NCI-H446 treated with DMSO at 0.1 percent for 48 hours (cell line): ENCODE measurements at regions not wholly inside any gene's neighbourhood (a gene's known extent, or its start where the extent isn't known, plus 50 kb on each side); places are given as distances from the start of the nearest gene placed in this dataset.
"Not testable (repeated sequence)": the region's sequence is repeated elsewhere in the genome, so short reads cannot be mapped to it uniquely, and the experiment has no call there.

Experiments
- DNase-seq: peaks from one replicate; lab custom pipeline; 2025; lab: John Stamatoyannopoulos, UW

DNA sequence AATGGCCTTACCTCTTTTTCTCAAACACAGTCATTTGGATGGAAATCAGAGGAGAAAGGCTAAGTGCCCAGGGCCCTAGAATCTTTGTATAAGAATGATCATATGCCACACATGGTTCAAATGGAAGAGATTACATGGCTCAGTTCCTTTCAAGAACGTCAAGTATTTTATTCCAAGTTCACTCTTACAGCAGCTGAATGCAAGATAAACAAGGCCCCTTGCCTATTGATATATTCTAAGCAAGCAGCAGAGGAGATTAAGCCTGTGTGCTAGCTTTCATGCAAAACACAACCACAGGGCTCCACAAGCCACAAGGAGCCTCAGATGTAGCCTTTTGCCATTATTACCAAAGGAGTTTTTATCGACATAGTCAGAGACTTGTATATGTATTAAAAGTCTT is 55.3 kb upstream of the SLCO6A1 start:
- DNase-seq = no peak

DNA sequence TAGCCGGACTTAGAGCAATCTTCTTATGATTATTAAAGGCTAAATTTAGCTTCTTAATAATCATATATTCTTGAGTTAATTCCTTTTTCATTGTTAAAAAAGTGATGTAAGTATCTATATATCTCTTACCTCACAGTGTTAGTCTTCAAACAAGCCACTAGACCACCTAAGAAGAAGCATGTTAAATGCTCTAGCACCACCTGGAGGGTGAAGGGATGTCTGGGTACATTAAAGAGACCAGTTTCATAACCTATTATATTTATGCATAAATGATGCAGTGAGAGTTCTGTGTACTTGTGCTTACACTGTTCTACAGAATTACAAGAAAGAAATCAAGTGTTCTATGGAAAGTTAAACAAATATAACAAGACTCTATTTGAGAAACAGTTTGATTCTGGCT is 55.9 kb upstream of the SLCO6A1 start:
- peak; percentile 36 for DNase-seq

DNA sequence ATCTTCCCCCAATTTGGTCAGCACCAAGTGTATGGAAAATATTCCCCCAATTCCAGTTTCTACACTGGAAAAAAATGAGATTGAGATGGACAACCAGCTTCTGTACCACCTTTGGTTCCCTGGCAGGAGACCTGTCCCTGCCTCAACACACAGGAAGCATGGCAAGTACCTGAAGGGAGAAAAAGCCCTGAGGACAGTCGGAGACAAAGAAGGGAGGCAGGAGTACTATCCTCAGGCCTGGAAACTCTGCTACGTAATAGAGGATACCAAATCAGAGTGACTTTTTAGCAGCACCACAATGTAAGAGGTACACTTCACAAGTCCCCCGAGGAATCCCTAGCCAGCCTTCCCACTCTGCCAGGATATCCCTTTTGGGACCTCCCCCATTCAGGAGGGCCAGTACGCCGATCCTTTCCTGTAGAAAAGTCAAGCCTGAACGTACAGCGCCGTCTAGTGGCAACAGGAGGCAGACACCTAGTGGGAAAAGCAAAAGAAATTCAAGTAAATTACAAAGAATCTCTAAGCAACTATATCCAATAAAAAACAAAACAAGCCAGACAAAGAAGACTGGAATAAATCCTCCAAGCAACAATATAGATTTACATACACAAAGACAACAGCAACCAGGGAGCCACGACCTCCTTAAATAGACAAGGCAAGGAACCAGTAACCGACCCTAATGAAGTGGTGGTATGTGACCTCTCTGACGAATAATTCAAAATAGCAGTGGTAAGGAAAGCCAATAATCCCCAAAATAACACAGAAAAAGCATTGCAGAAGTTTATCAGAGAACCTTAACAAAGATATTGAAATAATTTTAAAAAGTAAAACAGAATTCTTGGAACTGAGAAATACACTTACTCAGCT is 63.3 kb upstream of the SLCO6A1 start:
- DNase-seq = no peak

DNA sequence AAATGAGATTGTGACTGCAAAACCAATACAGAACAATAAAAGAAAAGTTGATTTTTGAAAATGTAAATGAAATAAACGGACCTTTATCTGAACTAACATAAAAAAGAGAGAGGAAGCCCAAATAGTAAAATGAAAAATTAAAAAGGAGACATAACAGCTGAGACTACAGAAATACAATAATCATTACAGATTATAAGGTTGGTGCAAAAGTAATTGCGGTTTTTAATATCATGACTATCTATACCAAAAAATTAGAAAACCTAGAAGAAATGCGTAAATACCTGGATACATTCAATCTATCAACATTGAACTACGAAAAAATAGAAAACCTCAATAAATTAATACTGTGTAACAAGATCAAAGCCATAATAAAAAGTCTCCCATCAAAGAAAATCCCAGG is 71.9 kb upstream of the SLCO6A1 start:
- no peak for DNase-seq

GRCh38 chr5:102578362-102578761 is 79.6 kb upstream of the SLCO6A1 start:
- DNase-seq = no peak

DNA sequence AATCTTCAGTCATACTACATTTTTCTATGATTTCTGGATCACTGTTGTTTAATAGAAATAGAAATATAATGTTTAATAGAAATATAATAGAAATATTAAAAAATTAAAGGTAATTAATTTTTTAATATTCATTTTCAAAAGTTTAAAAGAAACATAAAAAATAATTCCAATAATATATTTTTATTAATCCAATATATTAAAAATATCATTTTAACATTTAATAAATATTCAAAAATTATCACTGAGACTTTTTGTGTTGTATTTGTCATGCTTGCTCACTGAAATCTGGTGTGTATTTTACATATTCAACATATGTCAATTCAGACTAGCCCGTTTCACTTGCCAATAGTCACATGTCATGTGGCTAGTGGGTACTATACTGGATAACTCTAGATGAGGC is 80.6 kb upstream of the SLCO6A1 start:
- no peak for DNase-seq

- DNase-seq = no peak
Measured at GRCh38 chr5:102581011-102581410, 82.2 kb upstream of the SLCO6A1 start.

GRCh38 chr5:102582696-102583095 is 83.9 kb upstream of the SLCO6A1 start:
- DNase-seq = no peak

GRCh38 chr5:102583276-102584124 is 84.7 kb upstream of the SLCO6A1 start:
- DNase-seq = peak; percentile 96

GRCh38 chr5:102589661-102590060 is 90.9 kb upstream of the SLCO6A1 start:
- DNase-seq = no peak

- no peak for DNase-seq
Measured at GRCh38 chr5:102590467-102590866, 91.7 kb upstream of the SLCO6A1 start.

- no peak for DNase-seq
Measured at GRCh38 chr5:102591650-102592049, 92.8 kb upstream of the SLCO6A1 start.

DNA sequence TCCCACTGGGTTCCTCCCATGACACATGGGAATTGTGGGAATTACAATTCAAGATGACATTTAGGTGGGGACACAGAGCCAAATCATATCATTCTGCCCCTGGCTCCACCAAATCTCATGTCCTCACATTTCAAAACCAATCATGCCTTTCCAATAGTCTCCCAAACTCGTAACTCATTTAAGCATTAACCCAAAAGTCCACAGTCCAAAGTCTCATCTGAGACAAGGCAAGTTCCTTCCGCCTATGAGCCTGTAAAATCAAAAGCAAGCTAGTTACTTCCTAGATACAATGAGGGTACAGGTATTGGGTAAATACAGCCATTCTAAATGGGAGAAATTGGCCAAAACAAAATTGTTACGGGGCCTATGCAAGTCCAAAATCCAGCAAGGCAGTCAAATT is 93.8 kb upstream of the SLCO6A1 start:
- DNase-seq = not testable (repeated sequence)

- no peak for DNase-seq
Measured at GRCh38 chr5:102594192-102594591, 95.4 kb upstream of the SLCO6A1 start.

DNA sequence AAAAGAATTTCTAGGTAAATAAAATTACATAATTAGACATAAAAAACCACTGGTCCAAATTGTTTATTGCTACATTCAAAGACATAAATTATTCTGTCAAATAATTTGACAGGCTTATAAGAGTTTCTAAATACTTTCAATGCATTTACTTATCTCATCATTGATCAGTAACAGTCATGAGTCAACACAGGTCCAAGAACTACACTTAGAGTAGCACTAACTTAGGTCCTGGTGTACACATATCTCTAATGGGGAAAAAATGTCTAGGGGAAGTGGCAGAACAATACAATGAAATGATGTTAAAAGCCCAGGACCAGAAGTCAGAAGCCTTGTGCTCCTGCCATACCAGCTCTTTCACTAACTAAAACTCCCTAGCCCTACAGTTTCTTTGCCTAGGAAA is 96.5 kb upstream of the SLCO6A1 start:
- no peak for DNase-seq

DNA sequence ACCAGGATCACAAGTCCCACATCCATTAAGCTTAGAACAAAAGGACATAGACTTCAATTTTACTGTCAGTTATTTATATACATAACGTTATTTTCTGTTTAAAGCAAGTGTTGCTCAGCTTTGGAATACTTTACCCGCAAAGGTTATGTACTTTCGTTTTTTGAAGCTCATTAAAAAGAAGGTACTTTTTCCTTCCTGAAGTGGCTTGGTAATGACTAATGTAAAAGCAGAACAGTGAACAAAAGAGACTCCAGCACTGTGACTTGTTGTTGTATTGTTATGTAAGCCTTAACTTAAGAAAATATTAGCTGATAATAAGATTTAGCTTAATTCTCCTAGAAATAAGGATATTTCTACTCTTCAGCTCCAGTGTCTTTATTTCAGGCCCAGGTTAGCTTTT is 97.3 kb upstream of the SLCO6A1 start:
- no peak for DNase-seq

- DNase-seq = no peak
Measured at GRCh38 chr5:102596951-102597350, 98.2 kb upstream of the SLCO6A1 start.

GRCh38 chr5:102599289-102599688 is 100.5 kb upstream of the SLCO6A1 start:
- no peak for DNase-seq

- DNase-seq = peak; percentile 21
Measured at GRCh38 chr5:102600964-102601363, 102.2 kb upstream of the SLCO6A1 start.

GRCh38 chr5:102603670-102604069 is 104.9 kb upstream of the SLCO6A1 start:
- DNase-seq = no peak

DNA sequence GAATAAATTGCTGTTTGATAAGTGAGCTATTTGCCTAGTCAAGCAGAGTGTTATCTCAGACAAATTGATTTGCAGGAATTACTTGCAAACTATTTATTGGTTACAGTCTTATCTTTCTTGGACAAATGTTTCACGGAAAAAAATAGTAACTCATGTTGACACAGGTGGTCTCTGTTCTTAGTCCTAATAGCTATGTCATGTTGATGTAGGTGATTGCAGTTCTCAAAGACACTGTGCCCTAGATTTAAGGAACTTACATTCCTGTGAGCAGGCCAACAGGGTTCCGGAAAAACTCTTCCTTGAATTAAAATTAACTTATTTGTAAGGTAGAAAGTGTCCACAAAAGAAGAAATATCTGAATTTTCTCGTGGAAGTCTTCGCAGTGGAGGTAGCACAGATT is 109.6 kb upstream of the SLCO6A1 start:
- DNase-seq = no peak

DNA sequence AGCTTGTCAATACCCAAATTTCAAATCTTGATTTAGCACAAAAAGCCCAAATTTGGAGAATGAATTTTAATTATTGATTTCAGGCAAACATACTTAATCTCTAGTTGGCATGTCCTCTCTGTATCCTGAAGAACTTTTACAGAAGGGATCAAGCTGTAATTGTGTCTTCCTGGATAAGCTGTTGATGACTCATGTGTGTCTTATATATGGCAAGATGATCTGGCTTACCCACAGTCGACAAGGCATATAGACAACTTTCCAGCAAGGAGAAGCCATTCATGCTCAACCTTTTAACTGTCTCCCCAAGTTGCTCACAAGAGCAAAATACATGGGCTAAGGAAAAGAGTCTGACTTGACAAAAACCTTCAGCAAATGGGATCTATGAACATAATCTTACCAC is 112.5 kb upstream of the SLCO6A1 start:
- no peak for DNase-seq

- no peak for DNase-seq
Measured at GRCh38 chr5:102613661-102614060, 114.9 kb upstream of the SLCO6A1 start.
